SK-MEL-5 (cell line): ENCODE measurements at regions not wholly inside any gene's neighbourhood (a gene's known extent, or its start where the extent isn't known, plus 50 kb on each side); places are given as distances from the start of the nearest gene placed in this dataset.

ENCODE experiments used
- DNase-seq: peaks from one replicate; pipeline ENCODE4 v3.0.0-alpha.2; 2016; ENCODE audit warnings: low read depth, low spot score
- in situ Hi-C: cut with HindIII; loops from 2 replicates; pipeline ENCODE4 v1.10.0; 2016; ENCODE audit warnings: low sequenced_read_pairs, high pct_unique_total_duplicates, low pct_unique_long_range_greater_than_20kb

GRCh38 chr11:15584158-15584557, 469.4 kb downstream of the INSC start:
- in situ Hi-C loops = no loop called here
- no peak for DNase-seq

- no peak for DNase-seq
- in situ Hi-C loops = no loop called here
Measured at GRCh38 chr11:15585602-15586331, 471.0 kb downstream of the INSC start.

DNA sequence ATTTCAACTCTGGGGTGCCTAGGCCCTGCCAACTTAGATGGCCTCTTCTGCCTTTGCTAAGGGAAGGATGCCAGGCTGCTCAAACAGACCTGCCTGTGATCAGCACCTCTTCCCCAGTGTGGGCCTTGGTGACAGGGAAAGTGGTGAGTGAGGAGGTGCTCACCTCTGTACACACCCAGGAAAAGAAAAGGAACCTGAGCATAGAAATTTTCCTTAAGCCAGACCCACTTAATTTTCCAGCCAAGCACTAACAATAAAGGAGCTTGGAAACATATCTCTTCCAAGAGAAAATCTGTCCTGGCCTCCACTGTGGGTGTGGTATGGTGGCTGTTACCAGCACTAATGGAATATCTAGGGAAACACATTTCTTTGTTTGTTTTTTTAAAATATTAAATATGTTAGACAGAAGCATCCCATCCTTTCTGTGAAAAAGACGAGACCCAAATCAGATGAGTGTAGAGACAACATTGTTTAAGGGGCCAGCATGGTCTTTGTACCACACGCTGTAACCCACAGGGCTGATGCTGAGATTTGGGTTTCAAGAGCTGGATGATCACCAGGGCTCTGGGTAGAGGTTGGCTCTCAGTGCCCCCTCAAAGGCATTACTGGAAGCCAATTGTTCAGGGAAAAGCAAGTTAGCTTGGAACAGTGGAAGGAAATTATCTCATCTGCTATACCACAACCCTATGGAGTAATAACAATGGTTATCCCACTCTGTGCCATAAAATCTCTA, 472.2 kb downstream of the INSC start:
- DNase-seq = no peak
- in situ Hi-C loops = no loop called here

DNA sequence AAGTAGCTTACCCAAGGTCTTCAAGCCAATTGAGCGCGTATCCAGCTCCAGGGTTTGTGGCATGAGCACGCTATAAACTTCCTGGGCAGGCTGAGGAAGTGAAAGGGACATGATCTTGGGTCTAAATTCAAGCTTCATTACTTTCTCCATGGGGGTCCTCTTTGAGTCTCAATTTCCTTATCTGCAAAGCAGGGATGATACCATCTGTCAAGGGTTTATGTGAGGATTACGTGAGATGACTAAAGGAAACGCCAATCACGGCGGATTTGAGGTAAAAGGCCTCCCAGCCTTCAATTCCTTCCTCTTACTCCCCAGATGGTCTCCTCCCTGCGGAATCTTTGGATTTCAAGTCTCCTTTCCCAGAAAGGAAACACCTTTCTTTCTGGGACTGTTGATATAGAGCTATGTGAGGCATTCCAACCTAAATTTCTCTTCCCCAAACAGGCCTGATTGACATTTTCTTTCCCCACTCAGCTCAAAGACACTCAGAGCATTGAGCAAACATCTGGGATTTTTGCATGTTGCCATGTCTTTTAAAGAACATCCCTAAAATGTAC, 474.4 kb downstream of the INSC start:
- in situ Hi-C loops = no loop called here
- no peak for DNase-seq

DNA sequence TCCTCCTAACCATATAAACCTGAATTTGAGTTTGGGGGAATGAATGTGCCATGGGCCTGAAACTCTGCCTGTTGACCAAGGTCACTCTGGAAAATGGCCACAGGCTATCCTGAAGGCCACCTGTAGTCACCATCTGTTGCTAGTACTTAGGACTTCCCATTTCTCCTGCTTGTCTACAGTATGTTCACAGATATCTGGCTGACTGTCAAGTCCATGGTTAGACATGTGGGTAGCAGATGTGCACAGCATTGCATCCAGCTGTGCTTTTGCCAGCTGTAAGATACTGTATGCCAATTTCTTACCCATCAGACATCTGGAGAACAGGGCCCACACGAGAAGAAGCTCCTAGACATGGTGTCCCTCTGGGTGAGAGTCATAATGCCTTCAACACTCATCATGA, 475.4 kb downstream of the INSC start:
- no peak for DNase-seq
- in situ Hi-C loops = no loop called here

GRCh38 chr11:15591112-15591537, 476.4 kb downstream of the INSC start:
- no peak for DNase-seq
- in situ Hi-C loops = no loop called here

DNA sequence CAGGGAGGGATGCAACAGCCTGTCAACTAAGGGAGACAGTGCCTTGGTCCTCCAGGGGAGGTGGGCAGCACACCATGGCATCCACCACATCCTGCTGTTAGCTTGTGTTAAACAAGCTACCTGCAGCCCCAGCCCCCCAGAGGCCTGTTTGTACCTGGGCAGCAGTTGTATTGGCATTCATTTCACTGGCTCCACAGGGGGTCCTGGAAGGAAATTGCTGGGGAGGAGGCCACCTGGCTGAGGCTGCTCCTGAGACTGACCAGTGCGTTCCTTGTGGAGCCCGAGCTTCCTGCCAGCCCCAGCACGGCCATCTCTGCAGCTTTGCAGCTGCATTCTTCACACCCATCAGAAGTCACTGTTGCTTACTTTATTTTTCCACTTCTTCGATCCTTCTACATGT, 479.9 kb downstream of the INSC start:
- no peak for DNase-seq
- in situ Hi-C loops = no loop called here

- DNase-seq = no peak
- in situ Hi-C loops = no loop called here
Measured at GRCh38 chr11:15599376-15599775, 484.7 kb downstream of the INSC start.

DNA sequence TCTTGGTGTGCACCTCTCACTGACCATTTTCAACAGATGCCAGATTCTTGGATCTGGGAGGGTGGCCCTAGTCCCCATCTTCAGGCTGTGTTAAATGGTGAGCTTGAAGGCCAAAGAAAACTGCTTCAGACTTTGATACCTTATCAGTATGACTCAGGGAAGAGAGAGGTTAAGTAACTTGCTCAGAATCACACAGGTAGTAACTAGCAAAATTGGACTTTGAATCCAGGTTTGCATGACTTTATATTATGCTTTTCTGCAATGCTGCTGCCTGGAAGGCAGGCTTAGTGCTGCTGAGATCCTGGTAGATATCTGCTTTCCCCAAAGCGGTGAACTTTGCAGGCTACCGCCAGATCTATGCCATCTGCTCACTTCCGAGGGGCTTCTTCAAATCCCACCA, 487.3 kb downstream of the INSC start:
- in situ Hi-C loops = no loop called here
- DNase-seq = no peak

- no peak for DNase-seq
- in situ Hi-C loops = no loop called here
Measured at GRCh38 chr11:15602785-15603567, 488.3 kb downstream of the INSC start.

- in situ Hi-C loops = no loop called here
- no peak for DNase-seq
Measured at GRCh38 chr11:15605094-15605493, 490.4 kb downstream of the INSC start.

- DNase-seq = peak; percentile 46
- in situ Hi-C loops = no loop called here
Measured at GRCh38 chr11:15607361-15608036, 492.8 kb downstream of the INSC start.

DNA sequence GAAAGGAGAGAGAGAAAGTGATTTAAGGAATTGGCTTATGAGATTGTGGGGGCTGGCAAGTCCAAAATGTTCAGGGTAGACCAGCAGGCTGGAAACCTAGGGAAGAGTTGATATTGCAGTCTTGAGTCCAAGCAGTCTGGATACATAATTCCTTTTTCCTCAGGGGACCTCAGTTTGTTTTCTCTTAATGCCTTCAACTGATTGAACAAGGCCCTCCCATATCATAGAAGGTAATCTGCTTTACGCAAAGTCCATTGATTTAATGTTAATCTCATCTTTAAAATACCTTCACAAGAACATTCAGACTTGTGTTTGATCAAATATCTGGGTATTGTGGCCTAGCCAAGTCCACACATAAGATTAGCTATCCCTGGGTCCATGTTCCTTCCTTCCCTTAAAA, 494.7 kb downstream of the INSC start:
- DNase-seq = no peak
- in situ Hi-C loops = no loop called here

DNA sequence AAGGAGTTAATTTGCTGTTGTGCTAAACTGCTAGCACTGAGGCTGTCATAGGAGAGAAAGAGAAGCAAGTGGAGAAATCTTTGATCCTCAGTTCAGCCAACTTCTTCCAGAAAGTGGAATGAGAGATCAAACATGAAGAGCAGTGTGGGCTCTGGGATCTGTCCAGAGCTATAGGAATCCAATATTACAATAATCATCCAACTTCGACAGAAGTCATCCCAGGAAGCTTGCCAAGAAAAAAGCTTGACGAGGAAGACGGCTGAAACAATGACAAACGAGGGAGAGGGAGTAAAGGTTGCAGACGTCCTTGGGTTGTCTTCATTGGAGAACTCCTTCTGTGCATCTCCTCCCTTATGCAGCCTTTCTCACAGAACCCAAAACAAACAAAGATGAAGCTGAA, 496.2 kb downstream of the INSC start:
- no peak for DNase-seq
- in situ Hi-C loops = no loop called here

GRCh38 chr11:15613251-15613650, 498.5 kb downstream of the INSC start:
- in situ Hi-C loops = no loop called here
- DNase-seq = no peak

DNA sequence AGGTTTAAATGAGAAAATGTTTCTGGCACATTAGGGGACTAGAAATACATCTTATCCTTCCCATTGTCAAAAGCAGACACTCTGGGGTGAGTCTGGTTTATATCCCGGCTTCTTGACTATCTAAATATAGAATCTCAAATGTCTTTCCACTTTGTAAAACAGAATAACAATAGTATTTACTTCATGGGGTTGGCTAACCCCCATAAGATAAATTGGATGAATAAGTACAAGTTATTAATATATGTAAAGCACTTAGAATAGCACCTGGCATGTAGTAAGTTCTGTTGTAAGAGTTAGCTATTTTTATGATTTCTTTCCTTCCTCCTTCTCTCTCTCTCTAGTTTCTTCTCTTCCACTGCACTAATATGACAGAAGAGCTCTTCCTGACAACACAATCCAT, 499.1 kb downstream of the INSC start:
- in situ Hi-C loops = no loop called here
- DNase-seq = no peak

DNA sequence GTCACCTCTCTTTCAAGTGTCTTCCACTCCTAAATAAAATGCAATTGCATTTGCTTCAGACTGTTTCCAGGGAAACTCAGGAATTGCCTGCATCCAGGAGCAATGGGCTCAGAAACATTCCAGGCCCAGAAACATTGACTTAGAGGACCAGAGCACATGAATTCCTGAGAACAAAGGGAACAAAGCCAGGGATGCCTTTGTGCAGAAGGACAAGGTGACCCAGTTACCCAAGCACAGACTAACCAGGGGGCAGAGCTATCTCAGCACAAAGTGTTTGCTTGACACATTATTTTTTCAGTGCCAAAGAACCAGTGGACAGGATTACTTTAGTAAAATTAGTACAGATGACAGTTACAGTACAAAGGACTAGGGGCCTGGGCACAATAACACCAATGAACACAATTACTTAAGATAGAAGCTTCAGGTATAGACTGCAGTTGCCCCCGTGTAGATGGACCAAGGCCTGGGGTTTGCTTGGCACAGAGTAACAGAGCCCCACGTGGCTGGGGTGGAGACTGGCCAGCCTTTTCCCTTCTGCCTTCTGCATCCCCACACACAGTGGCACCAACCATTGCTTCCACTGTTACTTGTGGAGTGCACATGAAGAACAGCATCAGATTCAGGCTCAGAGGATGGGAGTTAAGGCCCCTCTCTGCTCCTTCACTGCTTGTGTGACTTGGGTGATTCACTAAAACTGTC, 500.8 kb downstream of the INSC start:
- in situ Hi-C loops = no loop called here
- DNase-seq = no peak
